GM10248 (cell line): ENCODE measurements at regions not wholly inside any gene's neighbourhood (a gene's known extent, or its start where the extent isn't known, plus 50 kb on each side); places are given as distances from the start of the nearest gene placed in this dataset.

Experiments used
- CTCF ChIA-PET: fragments of 300-600 bp; sonication (Branson Sonifier 250); formaldehyde crosslinking; extraction: SDS; loops from one replicate; lab custom pipeline; 2021; ENCODE audit warnings: antibody characterized with exemption; lab: Yijun Ruan, JAX
- POLR2A ChIA-PET: fragments of 350-650 bp; sonication (Branson Sonifier 250); formaldehyde crosslinking; extraction: SDS; loops from one replicate; lab custom pipeline; 2020; ENCODE audit warnings: antibody characterized with exemption; lab: Yijun Ruan, JAX
- DNase-seq: peaks from one replicate; pipeline ENCODE4 v3.0.0; 2012; ENCODE audit errors: extremely low spot score
- CTCF ChIP-seq: IDR thresholded peaks from 2 replicates; pipeline ENCODE4 v1.5.1; 2012; ENCODE audit warnings: mild to moderate bottlenecking, low read depth; ENCODE audit errors: extremely low read depth, missing control alignments, control extremely low read depth

- no peak for TF ChIP-seq CTCF
- POLR2A ChIA-PET = no interaction called here
- no peak for DNase-seq
- CTCF ChIA-PET = interaction anchor here (0.8 to 1.4 kb wide), 2 partner anchors 12 to 15 kb away, joined by 3 read pairs; no protein-coding TSS in a partner anchor
Measured at GRCh38 chr1:13929313-13929712, 229.3 kb downstream of the PRDM2 start.

- TF ChIP-seq CTCF = peak; percentile 49
- ChIA-PET POLR2A (no interaction called here), CTCF (interaction anchor here (0.6 to 1.4 kb wide), 3 partner anchors 8 to 16 kb away, joined by 3 read pairs; no protein-coding TSS in a partner anchor)
- DNase-seq = peak; percentile 47
Measured at GRCh38 chr1:13930151-13930550, 230.2 kb downstream of the PRDM2 start.

- ChIA-PET POLR2A (no interaction called here), CTCF (interaction anchor here (1.0 to 1.6 kb wide), 3 partner anchors 9 to 102 kb away, joined by 4 read pairs; no protein-coding TSS in a partner anchor)
- DNase-seq = no peak
- no peak for TF ChIP-seq CTCF
Measured at GRCh38 chr1:13931226-13931625, 231.2 kb downstream of the PRDM2 start.

- no peak for DNase-seq
- no peak for TF ChIP-seq CTCF
- POLR2A ChIA-PET = no interaction called here
- CTCF ChIA-PET = no interaction called here
Measured at GRCh38 chr1:13935336-13935735, 235.3 kb downstream of the PRDM2 start.

GRCh38 chr1:13941315-13941714, 241.3 kb downstream of the PRDM2 start:
- no peak for DNase-seq
- ChIA-PET POLR2A (no interaction called here), CTCF (interaction anchor here (1.5 kb wide), 1 partner anchor 9 kb away, joined by 4 read pairs; no protein-coding TSS in a partner anchor)
- TF ChIP-seq CTCF = no peak

GRCh38 chr1:13943055-13943454, 243.1 kb downstream of the PRDM2 start:
- TF ChIP-seq CTCF = no peak
- ChIA-PET POLR2A (no interaction called here), CTCF (no interaction called here)
- no peak for DNase-seq
